ENCODE measurements at regions not wholly inside any gene's neighbourhood (a gene's known extent, or its start where the extent isn't known, plus 50 kb on each side); places are given as distances from the start of the nearest gene placed in this dataset.

- TF ChIP-seq JUND (IDR thresholded peaks at IDR 0.05): no peak
- TF ChIP-seq POLR2A (IDR thresholded peaks at IDR 0.05; ENCODE audit: borderline replicate concordance, extremely low read depth, insufficient read depth, insufficient read length): no peak
- no peak for TF ChIP-seq EZH2 (IDR thresholded peaks at IDR 0.05)
- no peak for TF ChIP-seq CTCF (IDR thresholded peaks at IDR 0.05 in 2 of 3, conservative IDR thresholded peaks at IDR 0.05 in 1 of 3; ENCODE audit: borderline replicate concordance in 1 of 3, insufficient read depth in 1 of 3, low read depth in 2 of 3, low read length in 2 of 3)
- TF ChIP-seq CBX3 (IDR thresholded peaks at IDR 0.05; ENCODE audit: low read depth): no peak
- no peak for TF ChIP-seq ZFX (IDR thresholded peaks at IDR 0.05)
- TF ChIP-seq EZH2phosphoT487 (IDR thresholded peaks at IDR 0.05; ENCODE audit: borderline replicate concordance): no peak
- no peak for TF ChIP-seq REST (IDR thresholded peaks at IDR 0.05; ENCODE audit: low read depth)
- no peak for TF ChIP-seq SP1 (IDR thresholded peaks at IDR 0.05; ENCODE audit: low read depth)
Measured at GRCh38 chr4:160136021-160136420, 1033.1 kb downstream of the RAPGEF2 start.

All from HCT116 (cell line).